ENCODE measurements at regions not wholly inside any gene's neighbourhood (a gene's known extent, or its start where the extent isn't known, plus 50 kb on each side); places are given as distances from the start of the nearest gene placed in this dataset.

- Histone ChIP-seq H3K79me2 (ENCODE audit: control insufficient read depth, insufficient read depth, low read length) (no peaks in the 10 kb centered on the region), H3K9ac (ENCODE audit: low read length) (no peak overlapping the region), H3K23ac (ENCODE audit: low read length) (no peak overlapping the region), H3K18ac (ENCODE audit: low read length) (no peak overlapping the region), H3K4me3 (ENCODE audit: low read length) (no peak overlapping the region), H3K79me1 (ENCODE audit: low read length) (no peaks in the 10 kb centered on the region), H2BK120ac (ENCODE audit: low read depth, low read length) (no peak overlapping the region), H3K4ac (ENCODE audit: low read depth, low read length) (no peak overlapping the region), H3K27me3 (ENCODE audit: insufficient read depth, low read length, poor library complexity) (no peaks in the 10 kb centered on the region), H3K27ac (ENCODE audit: low read depth, low read length) (no peak overlapping the region), H2AK5ac (ENCODE audit: low read length) (no peak overlapping the region), H3K56ac (ENCODE audit: low read length) (no peak overlapping the region), H4K5ac (ENCODE audit: low read length) (no peak overlapping the region), H3K36me3 (ENCODE audit: control insufficient read depth, insufficient read depth, low read length) (no peaks in the 10 kb centered on the region), H2BK15ac (replicated peaks; ENCODE audit: low read depth) (no peak overlapping the region), H3K4me2 (ENCODE audit: low read length) (no peak overlapping the region), H4K8ac (ENCODE audit: low read depth, low read length) (no peak overlapping the region), H3K4me1 (ENCODE audit: control insufficient read depth, low read depth, low read length) (no peaks in the 10 kb centered on the region), H2BK5ac (ENCODE audit: low read length) (no peak overlapping the region)
- no peak for DNase-seq
- no CpG with 5 or more reads among the region's 2 CpGs for WGBS (ENCODE audit: extremely low coverage, insufficient coverage, low lambda C conversion rate)
Observed at GRCh38 chr9:116081435-116082115, 72.0 kb upstream of the PAPPA start.

- Histone ChIP-seq H3K4me2 (ENCODE audit: low read length) (no peak overlapping the region), H3K4me3 (ENCODE audit: low read length) (no peak overlapping the region), H3K4ac (ENCODE audit: low read depth, low read length) (no peak overlapping the region), H3K79me2 (ENCODE audit: control insufficient read depth, insufficient read depth, low read length) (no peaks in the 10 kb centered on the region), H3K9ac (ENCODE audit: low read length) (no peak overlapping the region), H3K23ac (ENCODE audit: low read length) (no peak overlapping the region), H4K5ac (ENCODE audit: low read length) (no peak overlapping the region), H2BK120ac (ENCODE audit: low read depth, low read length) (no peak overlapping the region), H3K56ac (ENCODE audit: low read length) (no peak overlapping the region), H3K79me1 (ENCODE audit: low read length) (no peaks in the 10 kb centered on the region), H3K36me3 (ENCODE audit: control insufficient read depth, insufficient read depth, low read length) (no peaks in the 10 kb centered on the region), H3K18ac (ENCODE audit: low read length) (no peak overlapping the region), H2BK15ac (replicated peaks; ENCODE audit: low read depth) (no peak overlapping the region), H4K8ac (ENCODE audit: low read depth, low read length) (no peak overlapping the region), H3K27me3 (ENCODE audit: insufficient read depth, low read length, poor library complexity) (no peaks in the 10 kb centered on the region), H2BK5ac (ENCODE audit: low read length) (no peak overlapping the region), H3K4me1 (ENCODE audit: control insufficient read depth, low read depth, low read length) (no peaks in the 10 kb centered on the region), H3K27ac (ENCODE audit: low read depth, low read length) (no peak overlapping the region), H2AK5ac (ENCODE audit: low read length) (no peak overlapping the region)
- no CpG with 5 or more reads among the region's 2 CpGs for WGBS (ENCODE audit: extremely low coverage, insufficient coverage, low lambda C conversion rate)
- no peak for DNase-seq
Observed at GRCh38 chr9:116083837-116084236, 69.8 kb upstream of the PAPPA start.

GRCh38 chr9:116084497-116084896 is 69.1 kb upstream of the PAPPA start:
- H3K27me3 ChIP-seq (ENCODE audit: insufficient read depth, low read length, poor library complexity), result no peaks in the 10 kb centered on the region
- H2AK5ac ChIP-seq (ENCODE audit: low read length), result no peak overlapping the region
- no peak overlapping the region for H4K5ac ChIP-seq (ENCODE audit: low read length)
- no peak overlapping the region for H2BK5ac ChIP-seq (ENCODE audit: low read length)
- H3K4me2 ChIP-seq (ENCODE audit: low read length), result no peak overlapping the region
- no peak overlapping the region for H3K4me3 ChIP-seq (ENCODE audit: low read length)
- no peak overlapping the region for H3K9ac ChIP-seq (ENCODE audit: low read length)
- H3K4me1 ChIP-seq (ENCODE audit: control insufficient read depth, low read depth, low read length), result no peaks in the 10 kb centered on the region
- H3K18ac ChIP-seq (ENCODE audit: low read length), result no peak overlapping the region
- H2BK15ac ChIP-seq (replicated peaks; ENCODE audit: low read depth), result no peak overlapping the region
- no peak overlapping the region for H3K4ac ChIP-seq (ENCODE audit: low read depth, low read length)
- no peaks in the 10 kb centered on the region for H3K79me2 ChIP-seq (ENCODE audit: control insufficient read depth, insufficient read depth, low read length)
- no peaks in the 10 kb centered on the region for H3K36me3 ChIP-seq (ENCODE audit: control insufficient read depth, insufficient read depth, low read length)
- H3K27ac ChIP-seq (ENCODE audit: low read depth, low read length), result no peak overlapping the region
- no peak overlapping the region for H2BK120ac ChIP-seq (ENCODE audit: low read depth, low read length)
- no peak for DNase-seq
- H3K56ac ChIP-seq (ENCODE audit: low read length), result no peak overlapping the region
- WGBS (ENCODE audit: extremely low coverage, insufficient coverage, low lambda C conversion rate), result no CpG with 5 or more reads among the region's 1 CpG
- H3K23ac ChIP-seq (ENCODE audit: low read length), result no peak overlapping the region
- H4K8ac ChIP-seq (ENCODE audit: low read depth, low read length), result no peak overlapping the region
- H3K79me1 ChIP-seq (ENCODE audit: low read length), result no peaks in the 10 kb centered on the region

- no peaks in the 10 kb centered on the region for H3K4me1 ChIP-seq (ENCODE audit: control insufficient read depth, low read depth, low read length)
- no peak overlapping the region for H2BK120ac ChIP-seq (ENCODE audit: low read depth, low read length)
- H3K9ac ChIP-seq (ENCODE audit: low read length), result no peak overlapping the region
- H3K79me2 ChIP-seq (ENCODE audit: control insufficient read depth, insufficient read depth, low read length), result no peaks in the 10 kb centered on the region
- H3K27ac ChIP-seq (ENCODE audit: low read depth, low read length), result no peak overlapping the region
- H2BK15ac ChIP-seq (replicated peaks; ENCODE audit: low read depth), result no peak overlapping the region
- no peak overlapping the region for H3K18ac ChIP-seq (ENCODE audit: low read length)
- H3K4me2 ChIP-seq (ENCODE audit: low read length), result no peak overlapping the region
- no peaks in the 10 kb centered on the region for H3K27me3 ChIP-seq (ENCODE audit: insufficient read depth, low read length, poor library complexity)
- DNase-seq, result peak; percentile 60
- no peak overlapping the region for H4K8ac ChIP-seq (ENCODE audit: low read depth, low read length)
- WGBS (ENCODE audit: extremely low coverage, insufficient coverage, low lambda C conversion rate), result no CpG with 5 or more reads among the region's 1 CpG
- H3K4me3 ChIP-seq (ENCODE audit: low read length), result no peak overlapping the region
- H3K56ac ChIP-seq (ENCODE audit: low read length), result no peak overlapping the region
- no peak overlapping the region for H4K5ac ChIP-seq (ENCODE audit: low read length)
- H3K79me1 ChIP-seq (ENCODE audit: low read length), result no peaks in the 10 kb centered on the region
- H2BK5ac ChIP-seq (ENCODE audit: low read length), result no peak overlapping the region
- H3K23ac ChIP-seq (ENCODE audit: low read length), result no peak overlapping the region
- no peaks in the 10 kb centered on the region for H3K36me3 ChIP-seq (ENCODE audit: control insufficient read depth, insufficient read depth, low read length)
- H3K4ac ChIP-seq (ENCODE audit: low read depth, low read length), result no peak overlapping the region
- no peak overlapping the region for H2AK5ac ChIP-seq (ENCODE audit: low read length)
Observed at GRCh38 chr9:116087246-116087645, 66.3 kb upstream of the PAPPA start.

GRCh38 chr9:116087751-116088194 is 65.8 kb upstream of the PAPPA start:
- Histone ChIP-seq H3K56ac (ENCODE audit: low read length) (no peak overlapping the region), H2BK15ac (replicated peaks; ENCODE audit: low read depth) (no peak overlapping the region), H3K27ac (ENCODE audit: low read depth, low read length) (no peak overlapping the region), H2AK5ac (ENCODE audit: low read length) (no peak overlapping the region), H3K9ac (ENCODE audit: low read length) (no peak overlapping the region), H4K5ac (ENCODE audit: low read length) (no peak overlapping the region), H4K8ac (ENCODE audit: low read depth, low read length) (no peak overlapping the region), H3K4ac (ENCODE audit: low read depth, low read length) (no peak overlapping the region), H3K79me2 (ENCODE audit: control insufficient read depth, insufficient read depth, low read length) (no peaks in the 10 kb centered on the region), H3K23ac (ENCODE audit: low read length) (no peak overlapping the region), H2BK5ac (ENCODE audit: low read length) (no peak overlapping the region), H3K79me1 (ENCODE audit: low read length) (no peaks in the 10 kb centered on the region), H3K4me2 (ENCODE audit: low read length) (no peak overlapping the region), H3K36me3 (ENCODE audit: control insufficient read depth, insufficient read depth, low read length) (no peaks in the 10 kb centered on the region), H3K4me3 (ENCODE audit: low read length) (no peak overlapping the region), H3K4me1 (ENCODE audit: control insufficient read depth, low read depth, low read length) (no peaks in the 10 kb centered on the region), H3K18ac (ENCODE audit: low read length) (no peak overlapping the region), H3K27me3 (ENCODE audit: insufficient read depth, low read length, poor library complexity) (no peaks in the 10 kb centered on the region), H2BK120ac (ENCODE audit: low read depth, low read length) (no peak overlapping the region)
- no CpG with 5 or more reads among the region's 3 CpGs for WGBS (ENCODE audit: extremely low coverage, insufficient coverage, low lambda C conversion rate)
- DNase-seq, result peak; percentile 14

- no peak overlapping the region for H3K9ac ChIP-seq (ENCODE audit: low read length)
- H3K4ac ChIP-seq (ENCODE audit: low read depth, low read length), result no peak overlapping the region
- no peak overlapping the region for H4K5ac ChIP-seq (ENCODE audit: low read length)
- no peak overlapping the region for H3K4me3 ChIP-seq (ENCODE audit: low read length)
- no peak overlapping the region for H2BK5ac ChIP-seq (ENCODE audit: low read length)
- H2BK15ac ChIP-seq (replicated peaks; ENCODE audit: low read depth), result no peak overlapping the region
- WGBS (ENCODE audit: extremely low coverage, insufficient coverage, low lambda C conversion rate), result no CpG with 5 or more reads among the region's 4 CpGs
- H3K4me1 ChIP-seq (ENCODE audit: control insufficient read depth, low read depth, low read length), result no peaks in the 10 kb centered on the region
- H3K23ac ChIP-seq (ENCODE audit: low read length), result no peak overlapping the region
- no peaks in the 10 kb centered on the region for H3K79me1 ChIP-seq (ENCODE audit: low read length)
- H2BK120ac ChIP-seq (ENCODE audit: low read depth, low read length), result no peak overlapping the region
- no peaks in the 10 kb centered on the region for H3K79me2 ChIP-seq (ENCODE audit: control insufficient read depth, insufficient read depth, low read length)
- H3K36me3 ChIP-seq (ENCODE audit: control insufficient read depth, insufficient read depth, low read length), result no peaks in the 10 kb centered on the region
- no peak overlapping the region for H4K8ac ChIP-seq (ENCODE audit: low read depth, low read length)
- H3K18ac ChIP-seq (ENCODE audit: low read length), result no peak overlapping the region
- no peak overlapping the region for H3K27ac ChIP-seq (ENCODE audit: low read depth, low read length)
- no peak overlapping the region for H3K4me2 ChIP-seq (ENCODE audit: low read length)
- no peaks in the 10 kb centered on the region for H3K27me3 ChIP-seq (ENCODE audit: insufficient read depth, low read length, poor library complexity)
- no peak overlapping the region for H3K56ac ChIP-seq (ENCODE audit: low read length)
- no peak overlapping the region for H2AK5ac ChIP-seq (ENCODE audit: low read length)
- DNase-seq, result no peak
Observed at GRCh38 chr9:116088396-116088795, 65.2 kb upstream of the PAPPA start.
